OCI-LY3 (cell line): ENCODE measurements at regions not wholly inside any gene's neighbourhood (a gene's known extent, or its start where the extent isn't known, plus 50 kb on each side); places are given as distances from the start of the nearest gene placed in this dataset.

ENCODE experiments used
- EZH2phosphoT487 ChIP-seq: fragments of 200-600 bp; shearing (Covaris generic); IDR thresholded peaks from 2 replicates; pipeline ENCODE4 v1.6.1; 2018; ENCODE audit warnings: antibody characterized with exemption, mixed run types, low read depth
- TF ChIP-seq, protein P1 (sequence below): fragments of 200-600, 300-600 bp; sonication (generic); IDR thresholded peaks from 2 replicates; pipeline ENCODE4 v1.5.1; 2014; ENCODE audit warnings: antibody characterized with exemption, low read length, low read depth

DNA sequence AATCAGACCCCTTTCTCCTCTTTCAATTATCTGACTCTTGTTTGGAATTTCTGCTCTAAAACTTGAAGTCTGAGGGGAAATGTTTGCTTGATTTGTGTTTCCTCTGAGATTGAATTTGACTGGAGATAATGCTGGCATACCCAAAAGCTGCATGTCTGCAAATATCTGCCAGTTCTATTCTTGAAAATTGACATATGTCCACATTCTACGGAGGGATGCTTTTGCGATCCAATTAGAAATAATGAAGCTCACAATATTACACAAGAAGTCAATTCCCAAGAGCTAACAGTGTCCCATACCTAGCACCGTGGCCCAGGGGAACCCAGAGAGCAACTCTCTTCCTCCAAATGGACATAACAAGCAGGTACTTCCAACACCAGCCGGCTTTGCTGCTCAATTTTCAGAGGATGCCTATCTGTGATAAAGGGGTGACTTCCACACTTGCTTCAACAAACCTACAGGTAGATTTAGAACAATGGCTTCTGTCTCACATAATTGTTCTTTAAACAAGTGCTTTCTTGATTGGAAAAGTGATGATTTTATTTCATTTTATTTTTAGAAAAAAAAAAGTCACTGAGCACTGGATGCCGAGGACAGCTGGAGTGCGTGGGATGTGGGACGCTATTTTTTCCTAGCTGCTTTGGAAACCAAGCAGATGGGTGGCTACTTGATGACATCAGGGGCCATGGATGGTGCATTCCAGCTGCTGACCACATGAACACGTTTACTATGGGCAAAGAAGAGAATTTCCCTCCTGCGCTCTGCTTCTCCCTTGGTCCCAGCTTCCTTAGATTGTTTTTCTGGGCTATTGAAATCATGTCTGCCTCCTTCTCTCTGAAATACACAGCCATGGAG is 488.9 kb downstream of the RNF144A start:
- TF ChIP-seq EZH2phosphoT487: no peak
- TF ChIP-seq, protein P1, sequence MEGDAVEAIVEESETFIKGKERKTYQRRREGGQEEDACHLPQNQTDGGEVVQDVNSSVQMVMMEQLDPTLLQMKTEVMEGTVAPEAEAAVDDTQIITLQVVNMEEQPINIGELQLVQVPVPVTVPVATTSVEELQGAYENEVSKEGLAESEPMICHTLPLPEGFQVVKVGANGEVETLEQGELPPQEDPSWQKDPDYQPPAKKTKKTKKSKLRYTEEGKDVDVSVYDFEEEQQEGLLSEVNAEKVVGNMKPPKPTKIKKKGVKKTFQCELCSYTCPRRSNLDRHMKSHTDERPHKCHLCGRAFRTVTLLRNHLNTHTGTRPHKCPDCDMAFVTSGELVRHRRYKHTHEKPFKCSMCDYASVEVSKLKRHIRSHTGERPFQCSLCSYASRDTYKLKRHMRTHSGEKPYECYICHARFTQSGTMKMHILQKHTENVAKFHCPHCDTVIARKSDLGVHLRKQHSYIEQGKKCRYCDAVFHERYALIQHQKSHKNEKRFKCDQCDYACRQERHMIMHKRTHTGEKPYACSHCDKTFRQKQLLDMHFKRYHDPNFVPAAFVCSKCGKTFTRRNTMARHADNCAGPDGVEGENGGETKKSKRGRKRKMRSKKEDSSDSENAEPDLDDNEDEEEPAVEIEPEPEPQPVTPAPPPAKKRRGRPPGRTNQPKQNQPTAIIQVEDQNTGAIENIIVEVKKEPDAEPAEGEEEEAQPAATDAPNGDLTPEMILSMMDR: no peak
